ENCODE measurements at regions not wholly inside any gene's neighbourhood (a gene's known extent, or its start where the extent isn't known, plus 50 kb on each side); places are given as distances from the start of the nearest gene placed in this dataset.
A peak's percentile ranks its signal among the peaks of the same experiment; 100 is the strongest.

GRCh38 chr6:139448051-139448649 lies 73.7 kb upstream of the CITED2 start (continued):
- TF ChIP-seq ILK (tag; IDR thresholded peaks at IDR 0.05; ENCODE audit: borderline replicate concordance, low read depth) (no peak), BRD9 (IDR thresholded peaks at IDR 0.05; ENCODE audit: low read depth, partially characterized antibody) (peak; percentile 29), PBX2 (CRISPR knock-in tag; IDR thresholded peaks at IDR 0.05; ENCODE audit: low read depth) (no peak), PBX2 (tag; conservative IDR thresholded peaks at IDR 0.05; ENCODE audit: low read depth) (no peak), THAP12 (CRISPR knock-in tag; IDR thresholded peaks at IDR 0.05) (no peak), ZNF174 (CRISPR knock-in tag; IDR thresholded peaks at IDR 0.05) (no peak), ZFP91 (CRISPR knock-in tag; IDR thresholded peaks at IDR 0.05) (no peak), KDM5B (IDR thresholded peaks at IDR 0.05; ENCODE audit: insufficient replicate concordance, low read depth, low read length) (no peak), CHAMP1 (IDR thresholded peaks at IDR 0.05) (peak; percentile 37), SPI1 (IDR thresholded peaks at IDR 0.05; ENCODE audit: borderline replicate concordance, low read depth, low read length) (no peak), CBX2 (IDR thresholded peaks at IDR 0.05; ENCODE audit: insufficient read depth, low read length, poor library complexity, severe bottlenecking) (no peak), HDAC1 (IDR thresholded peaks at IDR 0.05) (no peak), GTF2E2 (tag; IDR thresholded peaks at IDR 0.05) (peak; percentile 30; the same call in 1 of the 2 replicates), ZNF140 (CRISPR knock-in tag; IDR thresholded peaks at IDR 0.05) (no peak), SIN3B (IDR thresholded peaks at IDR 0.05; ENCODE audit: low read depth) (no peak), ZBED1 (IDR thresholded peaks at IDR 0.05) (no peak), RNF2 (IDR thresholded peaks at IDR 0.05) (no peak), TSC22D4 (tag; IDR thresholded peaks at IDR 0.05) (no peak), ZNF232 (CRISPR knock-in tag; IDR thresholded peaks at IDR 0.05) (no peak), ZC3H4 (CRISPR knock-in tag; IDR thresholded peaks at IDR 0.05; ENCODE audit: borderline replicate concordance) (no peak)

Measured in K562 (cell line).